K562 (cell line): ENCODE measurements at regions not wholly inside any gene's neighbourhood (a gene's known extent, or its start where the extent isn't known, plus 50 kb on each side); places are given as distances from the start of the nearest gene placed in this dataset.

Source experiments
- ATAC-seq: fragments of 200-7000 bp; cut with Tn5 transposase; 3 replicates; pipeline ENCODE4 v1.9.1; 2020; ENCODE audit warnings: moderate library complexity
- BruUV-seq: library from RNA; stranded (reverse); fragments of 400-500 nt; replicated peaks from 2 replicates; lab custom pipeline; 2021; lab: Mats Ljungman, UMichigan
- CTCF ChIA-PET: fragments of 300-600 bp; formaldehyde crosslinking; extraction: SDS; loops from one replicate; lab custom pipeline; 2021; ENCODE audit warnings: low intra/inter-chr PET ratio; lab: Yijun Ruan, JAX
- POLR2A ChIA-PET: fragments of 300-600, 350-650 bp; sonication (Branson Sonifier 250); formaldehyde crosslinking; extraction: SDS; loops from one replicate; lab custom pipeline; 2021; ENCODE audit warnings: antibody characterized with exemption, inconsistent platforms; lab: Yijun Ruan, JAX
- DNase-seq, 4 experiments: peaks; one replicate each; pipeline versions ENCODE4 v3.0.0 to v3.0.0-alpha.2; 2011 to 2018; ENCODE audit warnings: low spot score in 3 of 4, mixed read lengths in 3 of 4; ENCODE audit errors: extremely low read depth in 1 of 4
- FAIRE-seq: peaks from 2 replicates; lab custom pipeline; 2011; peaks lifted over from hg19 to GRCh38; lab: Jason Lieb, UNC
- H2AFZ ChIP-seq: 2 replicates; pipeline ENCODE4 v1.6.0; 2011; ENCODE audit warnings: low read depth, low read length, control low read depth, inconsistent platforms
- H3K27ac ChIP-seq: fragments of 200-600 bp; 3 replicates; pipeline ENCODE4 v1.8.0; 2011; ENCODE audit warnings: low read depth, mild to moderate bottlenecking, control low read depth, inconsistent platforms, low read length, moderate library complexity, mixed read lengths; ENCODE audit errors: extremely low read depth
- H3K27me3 ChIP-seq, 2 experiments: fragments of 300-600 bp in 1 of 2; 2 replicates in 1 of 2; 3 replicates in 1 of 2; pipeline versions ENCODE4 v1.6.0 to v1.8.0; 2011; ENCODE audit warnings: inconsistent platforms in 2 of 2, low read length in 2 of 2, mild to moderate bottlenecking in 1 of 2, mixed read lengths in 1 of 2, moderate library complexity in 1 of 2; ENCODE audit not compliant: control insufficient read depth in 2 of 2, insufficient read depth in 2 of 2
- H3K36me3 ChIP-seq: fragments of 300-600 bp; 3 replicates; pipeline ENCODE4 v1.8.0; 2011; ENCODE audit warnings: mild to moderate bottlenecking, low read length, inconsistent platforms; ENCODE audit not compliant: control insufficient read depth, insufficient read depth
- H3K4me1 ChIP-seq, 2 experiments: fragments of 200-600 bp in 1 of 2; replicated peaks in 1 of 2; 2 replicates in 1 of 2; 3 replicates in 1 of 2; pipeline versions ENCODE4 v1.5.1 to v1.8.0; 2011; ENCODE audit warnings: inconsistent platforms in 2 of 2, low read length in 2 of 2, mild to moderate bottlenecking in 1 of 2, mixed read lengths in 1 of 2, moderate library complexity in 1 of 2; ENCODE audit not compliant: control insufficient read depth in 2 of 2, insufficient read depth in 2 of 2
- H3K4me2 ChIP-seq: 2 replicates; pipeline ENCODE4 v1.6.1; 2011; ENCODE audit warnings: low read length, control low read depth, inconsistent platforms, mixed read lengths; ENCODE audit not compliant: insufficient read depth
- H3K4me3 ChIP-seq: fragments of 200-600 bp; sonication (generic), shearing (Covaris generic); 2 replicates; pipeline ENCODE4 v1.5.1; 2016; ENCODE audit warnings: control low read depth, inconsistent platforms
- H3K79me2 ChIP-seq: fragments of 200-600 bp; 3 replicates; pipeline ENCODE4 v1.8.0; 2011; ENCODE audit warnings: low read length, inconsistent platforms; ENCODE audit not compliant: control insufficient read depth, insufficient read depth
- H3K9ac ChIP-seq, 2 experiments: 2 replicates each; pipeline versions ENCODE4 v1.6.0 to v1.6.1; 2011; ENCODE audit warnings: low read depth in 2 of 2, low read length in 2 of 2, control low read depth in 1 of 2, inconsistent platforms in 1 of 2, mild to moderate bottlenecking in 1 of 2, mixed read lengths in 1 of 2; ENCODE audit not compliant: insufficient read depth in 1 of 2
- H3K9me1 ChIP-seq: one replicate; pipeline ENCODE4 v1.6.0; 2011; ENCODE audit warnings: inconsistent platforms, mild to moderate bottlenecking, low read length, moderate library complexity; ENCODE audit not compliant: control insufficient read depth, insufficient read depth
- H3K9me3 ChIP-seq: replicated peaks from 2 replicates; pipeline ENCODE4 v1.5.1; 2011; ENCODE audit warnings: low read depth, low read length, inconsistent platforms; ENCODE audit not compliant: control insufficient read depth, insufficient read depth
- H4K20me1 ChIP-seq: replicated peaks from 2 replicates; pipeline ENCODE4 v1.6.1; 2011; ENCODE audit warnings: low read length, inconsistent platforms, mixed read lengths; ENCODE audit not compliant: control insufficient read depth, insufficient read depth
- ATF6 ChIP-seq: sonication (generic); formaldehyde crosslinking; IDR thresholded peaks from 2 replicates; pipeline ENCODE4 v1.4.0; 2020; ENCODE audit warnings: mild to moderate bottlenecking, missing genetic modification reagents
- BCLAF1 ChIP-seq, 2 experiments: fragments of 450-650 bp in 1 of 2; IDR thresholded peaks; 2 replicates each; pipeline ENCODE4 v1.6.1; 2011 to 2017; ENCODE audit warnings: low read depth in 2 of 2, antibody characterized with exemption in 1 of 2, borderline replicate concordance in 1 of 2, low read length in 1 of 2, mild to moderate bottlenecking in 1 of 2, mixed read lengths in 1 of 2; ENCODE audit not compliant: control insufficient read depth in 1 of 2
- CBFA2T2 ChIP-seq: fragments of 450-650 bp; conservative IDR thresholded peaks from 2 replicates; pipeline ENCODE4 v1.6.1; 2017; ENCODE audit warnings: mild to moderate bottlenecking
- CSDE1 ChIP-seq, 2 experiments: fragments of 450-650 bp; IDR thresholded peaks; 2 replicates each; pipeline ENCODE4 v1.6.1; 2016; ENCODE audit warnings: mild to moderate bottlenecking in 1 of 2
- GABPB1 ChIP-seq: sonication (generic); formaldehyde crosslinking; IDR thresholded peaks from 2 replicates; pipeline ENCODE4 v1.8.0; 2022; ENCODE audit warnings: mild to moderate bottlenecking, missing genetic modification reagents
- HES1 ChIP-seq: fragments of 450-650 bp; IDR thresholded peaks from 2 replicates; pipeline ENCODE4 v1.6.1; 2016; ENCODE audit warnings: low read depth, mild to moderate bottlenecking, moderate library complexity
- JUN ChIP-seq, 2 experiments: sonication (generic) in 1 of 2; formaldehyde crosslinking in 1 of 2; IDR thresholded peaks; 2 replicates each; pipeline versions ENCODE4 v1.6.1 to v1.8.0; 2012 to 2022; ENCODE audit warnings: borderline replicate concordance in 2 of 2, mild to moderate bottlenecking in 2 of 2, improper control_type of control experiment in 1 of 2, low read depth in 1 of 2, low read length in 1 of 2, missing genetic modification reagents in 1 of 2
- NCOA6 ChIP-seq: fragments of 450-650 bp; IDR thresholded peaks from 2 replicates; pipeline ENCODE4 v1.6.1; 2017; ENCODE audit warnings: mild to moderate bottlenecking
- RBM14 ChIP-seq: fragments of 200-400 bp; formaldehyde crosslinking; IDR thresholded peaks from 2 replicates; pipeline ENCODE4 v1.6.1; 2018; ENCODE audit warnings: low read depth, mild to moderate bottlenecking, low read length, moderate library complexity, borderline replicate concordance; ENCODE audit not compliant: insufficient read depth
- RBM25 ChIP-seq: fragments of 200-400 bp; formaldehyde crosslinking; IDR thresholded peaks from 2 replicates; pipeline ENCODE4 v1.6.1; 2018; ENCODE audit warnings: low read length, low read depth, moderate library complexity; ENCODE audit not compliant: severe bottlenecking
- TCF15 ChIP-seq: fragments of 250-450 bp; sonication (Bioruptor Pico); IDR thresholded peaks from 2 replicates; pipeline ENCODE4 v1.8.0; 2022; ENCODE audit warnings: moderate library complexity, mild to moderate bottlenecking, inconsistent platforms
- TCF7L2 ChIP-seq: fragments of 150-350 bp; IDR thresholded peaks from 2 replicates; pipeline ENCODE4 v1.6.1; 2016; ENCODE audit warnings: low read depth, mild to moderate bottlenecking, low read length, moderate library complexity
- WGBS: fragments of 100-300 bp; shearing (Covaris generic); methylation state at CpG from one replicate; pipeline ENCODE4 v1.1.6; 2016; ENCODE audit warnings: low coverage, mixed read lengths; ENCODE audit not compliant: insufficient coverage; ENCODE audit errors: missing lambda C conversion rate; 5-methylcytosine and 5-hydroxymethylcytosine counted together
- in situ Hi-C: fragments of 300-500 bp; cut with MboI; formaldehyde crosslinking; loops from 4 replicates; pipeline ENCODE4 v1.15.0; 2018; ENCODE audit warnings: inconsistent platforms, mixed read lengths
- intact Hi-C: fragments of 100-400 bp; cut with micrococcal nuclease; formaldehyde crosslinking; loops from 2 replicates; pipeline ENCODE4 v1.14.2; 2022

- POLR2A ChIA-PET, result no interaction called here
- no TSS peak for BruUV-seq
Observed at GRCh38 chr14:27613102-27613501, 1015.3 kb upstream of the NOVA1 start.

More at GRCh38 chr14:27613102-27613501, 1015.3 kb upstream of the NOVA1 start:
- Histone ChIP-seq H4K20me1 (no peaks in the 10 kb centered on the region), H3K36me3 (no peaks in the 10 kb centered on the region), H3K79me2 (no peaks in the 10 kb centered on the region), H3K9ac (no peak overlapping the region), H3K9me3 (no peaks in the 10 kb centered on the region), H3K4me1 (no peaks in the 10 kb centered on the region), H3K9me1 (no peaks in the 10 kb centered on the region), H2AFZ (no peak overlapping the region), H3K4me2 (no peak overlapping the region), H3K27me3 (no peaks in the 10 kb centered on the region), H3K27ac (no peak overlapping the region), H3K4me3 (no peak overlapping the region)
- DNase-seq (no peak), FAIRE-seq (no peak), ATAC-seq (no peak)
- 23% methylated on average over 2 of the region's 2 CpGs for WGBS
- intact Hi-C loops, result no loop called here
- in situ Hi-C loops, result no loop called here
- CTCF ChIA-PET, result no interaction called here
- no peak for TF ChIP-seq ATF6 (CRISPR knock-in tag)
- TF ChIP-seq CBFA2T2, result no peak
- no peak for TF ChIP-seq GABPB1 (CRISPR knock-in tag)
- no peak for TF ChIP-seq BCLAF1 (IDR thresholded peaks at IDR 0.05; ENCODE audit: borderline replicate concordance in 1 of 2, control insufficient read depth in 1 of 2, low read depth in 2 of 2, low read length in 1 of 2)
- no peak for TF ChIP-seq TCF15 (CRISPR knock-in tag)
- TF ChIP-seq JUN (IDR thresholded peaks at IDR 0.05; ENCODE audit: borderline replicate concordance, low read depth, low read length), result no peak
- no peak for TF ChIP-seq JUN (CRISPR knock-in tag; IDR thresholded peaks at IDR 0.05; ENCODE audit: borderline replicate concordance)
- no peak for TF ChIP-seq RBM25
- no peak for TF ChIP-seq CSDE1 (IDR thresholded peaks at IDR 0.05)
- no peak for TF ChIP-seq NCOA6
- no peak for TF ChIP-seq TCF7L2
- TF ChIP-seq HES1, result no peak
- TF ChIP-seq RBM14, result no peak
